ENCODE measurements at regions not wholly inside any gene's neighbourhood (a gene's known extent, or its start where the extent isn't known, plus 50 kb on each side); places are given as distances from the start of the nearest gene placed in this dataset.

DNA sequence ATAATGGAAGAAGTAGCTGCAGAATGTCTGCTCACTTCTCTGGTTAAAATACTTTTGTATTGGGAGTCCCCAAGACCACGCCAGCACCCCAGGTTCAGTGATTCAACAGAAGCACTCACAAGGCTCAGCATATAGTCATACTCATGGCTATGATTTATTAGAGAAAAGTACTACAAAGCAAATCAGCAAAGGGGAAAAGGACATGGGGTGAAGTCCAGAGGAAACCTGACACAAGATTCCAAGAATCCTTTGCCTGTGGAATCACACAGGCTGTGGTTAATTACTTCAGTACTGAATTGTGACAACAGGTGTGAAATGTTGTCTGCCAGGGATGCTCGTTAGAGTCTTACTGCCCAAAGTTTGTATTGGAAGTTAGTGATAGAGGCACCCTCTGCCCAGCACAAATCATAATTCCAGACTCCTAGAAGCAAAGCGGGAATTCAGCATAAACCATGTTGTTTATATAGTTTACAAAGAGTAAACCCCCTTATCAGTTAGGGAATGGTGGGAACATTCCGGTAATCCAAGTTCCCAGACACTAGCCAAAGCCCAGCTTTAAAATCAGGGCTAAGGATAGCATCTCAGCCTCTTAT, 79.4 kb downstream of the HYCC1 start:
- ATAC-seq (peak; percentile 22), DNase-seq (ENCODE audit: low spot score) (no peak)
- ChIA-PET POLR2A (interaction anchor here (0.5 kb wide), 1 partner anchor 86 kb away, joined by 5 read pairs; no protein-coding TSS in a partner anchor), CTCF (interaction anchor here (1.6 kb wide), 1 partner anchor 74 kb away, joined by 5 read pairs; no protein-coding TSS in a partner anchor)
- H3K27ac Mint-ChIP-seq = peak overlapping the region; percentile 87
- H3K36me3 Mint-ChIP-seq = peaks cover 7% of the 10 kb centered on the region
- peaks cover 8% of the 10 kb centered on the region for H3K9me3 Mint-ChIP-seq
- H3K4me1 Mint-ChIP-seq = peaks cover 29% of the 10 kb centered on the region
- H3K4me3 Mint-ChIP-seq = no peak overlapping the region
- H3K27me3 Mint-ChIP-seq (ENCODE audit: low read depth) = no peaks in the 10 kb centered on the region
- TF ChIP-seq ZBTB21 (CRISPR knock-in tag; IDR thresholded peaks at IDR 0.05; ENCODE audit: borderline replicate concordance) = no peak
- no peak for TF ChIP-seq OVOL2 (CRISPR knock-in tag; IDR thresholded peaks at IDR 0.05; ENCODE audit: borderline replicate concordance)
- no peak for TF ChIP-seq GABPB1 (CRISPR knock-in tag; IDR thresholded peaks at IDR 0.05)
- no peak for TF ChIP-seq ZNF219 (CRISPR knock-in tag; IDR thresholded peaks at IDR 0.05; ENCODE audit: borderline replicate concordance)
- TF ChIP-seq, protein P1, sequence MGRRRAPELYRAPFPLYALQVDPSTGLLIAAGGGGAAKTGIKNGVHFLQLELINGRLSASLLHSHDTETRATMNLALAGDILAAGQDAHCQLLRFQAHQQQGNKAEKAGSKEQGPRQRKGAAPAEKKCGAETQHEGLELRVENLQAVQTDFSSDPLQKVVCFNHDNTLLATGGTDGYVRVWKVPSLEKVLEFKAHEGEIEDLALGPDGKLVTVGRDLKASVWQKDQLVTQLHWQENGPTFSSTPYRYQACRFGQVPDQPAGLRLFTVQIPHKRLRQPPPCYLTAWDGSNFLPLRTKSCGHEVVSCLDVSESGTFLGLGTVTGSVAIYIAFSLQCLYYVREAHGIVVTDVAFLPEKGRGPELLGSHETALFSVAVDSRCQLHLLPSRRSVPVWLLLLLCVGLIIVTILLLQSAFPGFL (CRISPR knock-in tag; IDR thresholded peaks at IDR 0.05; ENCODE audit: borderline replicate concordance) = no peak
- no peak for TF ChIP-seq ZNF263 (CRISPR knock-in tag; IDR thresholded peaks at IDR 0.05; ENCODE audit: low read depth)
- TF ChIP-seq NR1H2 (CRISPR knock-in tag; IDR thresholded peaks at IDR 0.05) = no peak
- TF ChIP-seq, protein P2, sequence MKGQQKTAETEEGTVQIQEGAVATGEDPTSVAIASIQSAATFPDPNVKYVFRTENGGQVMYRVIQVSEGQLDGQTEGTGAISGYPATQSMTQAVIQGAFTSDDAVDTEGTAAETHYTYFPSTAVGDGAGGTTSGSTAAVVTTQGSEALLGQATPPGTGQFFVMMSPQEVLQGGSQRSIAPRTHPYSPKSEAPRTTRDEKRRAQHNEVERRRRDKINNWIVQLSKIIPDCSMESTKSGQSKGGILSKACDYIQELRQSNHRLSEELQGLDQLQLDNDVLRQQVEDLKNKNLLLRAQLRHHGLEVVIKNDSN (CRISPR knock-in tag; IDR thresholded peaks at IDR 0.05) = no peak

DNA sequence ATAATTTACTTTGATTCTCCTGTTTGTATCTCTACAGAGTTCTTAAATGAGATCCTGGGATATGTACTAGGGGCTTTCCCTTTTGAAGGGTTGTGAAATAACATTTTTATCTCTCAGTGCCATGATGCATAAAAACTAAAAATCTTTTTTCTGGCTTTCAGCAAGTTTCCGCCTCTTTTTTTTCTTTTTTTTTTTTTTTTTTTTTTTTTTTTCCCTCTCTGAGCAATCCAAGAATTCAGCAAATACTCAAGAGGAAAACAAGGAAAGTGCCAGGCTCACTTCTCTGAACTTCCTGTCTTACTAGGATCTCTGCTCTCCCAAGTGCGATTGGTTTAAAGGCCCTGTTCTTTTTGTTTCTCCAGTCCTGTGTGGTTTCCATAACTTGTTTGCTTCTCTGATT, 79.9 kb downstream of the HYCC1 start:
- peak overlapping the region; percentile 87 for H3K27ac Mint-ChIP-seq
- H3K36me3 Mint-ChIP-seq = peaks cover 7% of the 10 kb centered on the region
- no peak for DNase-seq (ENCODE audit: low spot score)
- peaks cover 29% of the 10 kb centered on the region for H3K4me1 Mint-ChIP-seq
- peaks cover 12% of the 10 kb centered on the region for H3K9me3 Mint-ChIP-seq
- no peak overlapping the region for H3K4me3 Mint-ChIP-seq
- ChIA-PET CTCF (interaction anchor here (1.6 kb wide), 1 partner anchor 74 kb away, joined by 5 read pairs; no protein-coding TSS in a partner anchor), POLR2A (no interaction called here)
- ATAC-seq = peak; percentile 36
- TF ChIP-seq, protein P3, sequence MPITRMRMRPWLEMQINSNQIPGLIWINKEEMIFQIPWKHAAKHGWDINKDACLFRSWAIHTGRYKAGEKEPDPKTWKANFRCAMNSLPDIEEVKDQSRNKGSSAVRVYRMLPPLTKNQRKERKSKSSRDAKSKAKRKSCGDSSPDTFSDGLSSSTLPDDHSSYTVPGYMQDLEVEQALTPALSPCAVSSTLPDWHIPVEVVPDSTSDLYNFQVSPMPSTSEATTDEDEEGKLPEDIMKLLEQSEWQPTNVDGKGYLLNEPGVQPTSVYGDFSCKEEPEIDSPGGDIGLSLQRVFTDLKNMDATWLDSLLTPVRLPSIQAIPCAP (CRISPR knock-in tag; IDR thresholded peaks at IDR 0.05) = no peak
- TF ChIP-seq, protein P4, sequence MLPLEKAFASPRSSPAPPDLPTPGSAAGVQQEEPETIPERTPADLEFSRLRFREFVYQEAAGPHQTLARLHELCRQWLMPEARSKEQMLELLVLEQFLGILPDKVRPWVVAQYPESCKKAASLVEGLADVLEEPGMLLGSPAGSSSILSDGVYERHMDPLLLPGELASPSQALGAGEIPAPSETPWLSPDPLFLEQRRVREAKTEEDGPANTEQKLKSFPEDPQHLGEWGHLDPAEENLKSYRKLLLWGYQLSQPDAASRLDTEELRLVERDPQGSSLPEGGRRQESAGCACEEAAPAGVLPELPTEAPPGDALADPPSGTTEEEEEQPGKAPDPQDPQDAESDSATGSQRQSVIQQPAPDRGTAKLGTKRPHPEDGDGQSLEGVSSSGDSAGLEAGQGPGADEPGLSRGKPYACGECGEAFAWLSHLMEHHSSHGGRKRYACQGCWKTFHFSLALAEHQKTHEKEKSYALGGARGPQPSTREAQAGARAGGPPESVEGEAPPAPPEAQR (CRISPR knock-in tag; IDR thresholded peaks at IDR 0.05) = no peak
- TF ChIP-seq, protein P5, sequence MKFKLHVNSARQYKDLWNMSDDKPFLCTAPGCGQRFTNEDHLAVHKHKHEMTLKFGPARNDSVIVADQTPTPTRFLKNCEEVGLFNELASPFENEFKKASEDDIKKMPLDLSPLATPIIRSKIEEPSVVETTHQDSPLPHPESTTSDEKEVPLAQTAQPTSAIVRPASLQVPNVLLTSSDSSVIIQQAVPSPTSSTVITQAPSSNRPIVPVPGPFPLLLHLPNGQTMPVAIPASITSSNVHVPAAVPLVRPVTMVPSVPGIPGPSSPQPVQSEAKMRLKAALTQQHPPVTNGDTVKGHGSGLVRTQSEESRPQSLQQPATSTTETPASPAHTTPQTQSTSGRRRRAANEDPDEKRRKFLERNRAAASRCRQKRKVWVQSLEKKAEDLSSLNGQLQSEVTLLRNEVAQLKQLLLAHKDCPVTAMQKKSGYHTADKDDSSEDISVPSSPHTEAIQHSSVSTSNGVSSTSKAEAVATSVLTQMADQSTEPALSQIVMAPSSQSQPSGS (CRISPR knock-in tag; IDR thresholded peaks at IDR 0.05; ENCODE audit: borderline replicate concordance, low read depth) = no peak
- TF ChIP-seq JAZF1 (CRISPR knock-in tag; IDR thresholded peaks at IDR 0.05) (no peak), NFATC4 (CRISPR knock-in tag; IDR thresholded peaks at IDR 0.05) (no peak), ZNF219 (CRISPR knock-in tag; IDR thresholded peaks at IDR 0.05; ENCODE audit: borderline replicate concordance) (no peak), ATF1 (CRISPR knock-in tag; IDR thresholded peaks at IDR 0.05) (no peak), SOX15 (CRISPR knock-in tag; IDR thresholded peaks at IDR 0.05) (no peak), CREM (CRISPR knock-in tag; IDR thresholded peaks at IDR 0.05) (no peak), TEAD1 (CRISPR knock-in tag; IDR thresholded peaks at IDR 0.05) (no peak), GTF2I (CRISPR knock-in tag; conservative IDR thresholded peaks at IDR 0.05) (no peak), NFE2L1 (CRISPR knock-in tag; IDR thresholded peaks at IDR 0.05) (no peak), NR2C2 (CRISPR knock-in tag; IDR thresholded peaks at IDR 0.05) (no peak), ZNF671 (CRISPR knock-in tag; IDR thresholded peaks at IDR 0.05) (no peak), HMGA2 (CRISPR knock-in tag; IDR thresholded peaks at IDR 0.05) (no peak), SP1 (CRISPR knock-in tag; conservative IDR thresholded peaks at IDR 0.05) (no peak)
- TF ChIP-seq, protein P6, sequence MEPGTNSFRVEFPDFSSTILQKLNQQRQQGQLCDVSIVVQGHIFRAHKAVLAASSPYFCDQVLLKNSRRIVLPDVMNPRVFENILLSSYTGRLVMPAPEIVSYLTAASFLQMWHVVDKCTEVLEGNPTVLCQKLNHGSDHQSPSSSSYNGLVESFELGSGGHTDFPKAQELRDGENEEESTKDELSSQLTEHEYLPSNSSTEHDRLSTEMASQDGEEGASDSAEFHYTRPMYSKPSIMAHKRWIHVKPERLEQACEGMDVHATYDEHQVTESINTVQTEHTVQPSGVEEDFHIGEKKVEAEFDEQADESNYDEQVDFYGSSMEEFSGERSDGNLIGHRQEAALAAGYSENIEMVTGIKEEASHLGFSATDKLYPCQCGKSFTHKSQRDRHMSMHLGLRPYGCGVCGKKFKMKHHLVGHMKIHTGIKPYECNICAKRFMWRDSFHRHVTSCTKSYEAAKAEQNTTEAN (CRISPR knock-in tag; IDR thresholded peaks at IDR 0.05) = no peak
- TF ChIP-seq, protein P7, sequence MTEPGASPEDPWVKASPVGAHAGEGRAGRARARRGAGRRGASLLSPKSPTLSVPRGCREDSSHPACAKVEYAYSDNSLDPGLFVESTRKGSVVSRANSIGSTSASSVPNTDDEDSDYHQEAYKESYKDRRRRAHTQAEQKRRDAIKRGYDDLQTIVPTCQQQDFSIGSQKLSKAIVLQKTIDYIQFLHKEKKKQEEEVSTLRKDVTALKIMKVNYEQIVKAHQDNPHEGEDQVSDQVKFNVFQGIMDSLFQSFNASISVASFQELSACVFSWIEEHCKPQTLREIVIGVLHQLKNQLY (CRISPR knock-in tag; IDR thresholded peaks at IDR 0.05) = no peak
- TF ChIP-seq, protein P8, sequence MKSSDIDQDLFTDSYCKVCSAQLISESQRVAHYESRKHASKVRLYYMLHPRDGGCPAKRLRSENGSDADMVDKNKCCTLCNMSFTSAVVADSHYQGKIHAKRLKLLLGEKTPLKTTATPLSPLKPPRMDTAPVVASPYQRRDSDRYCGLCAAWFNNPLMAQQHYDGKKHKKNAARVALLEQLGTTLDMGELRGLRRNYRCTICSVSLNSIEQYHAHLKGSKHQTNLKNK (CRISPR knock-in tag; IDR thresholded peaks at IDR 0.05) = no peak
- TF ChIP-seq, protein P9, sequence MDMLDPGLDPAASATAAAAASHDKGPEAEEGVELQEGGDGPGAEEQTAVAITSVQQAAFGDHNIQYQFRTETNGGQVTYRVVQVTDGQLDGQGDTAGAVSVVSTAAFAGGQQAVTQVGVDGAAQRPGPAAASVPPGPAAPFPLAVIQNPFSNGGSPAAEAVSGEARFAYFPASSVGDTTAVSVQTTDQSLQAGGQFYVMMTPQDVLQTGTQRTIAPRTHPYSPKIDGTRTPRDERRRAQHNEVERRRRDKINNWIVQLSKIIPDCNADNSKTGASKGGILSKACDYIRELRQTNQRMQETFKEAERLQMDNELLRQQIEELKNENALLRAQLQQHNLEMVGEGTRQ (CRISPR knock-in tag; IDR thresholded peaks at IDR 0.05) = no peak
- no peaks in the 10 kb centered on the region for H3K27me3 Mint-ChIP-seq (ENCODE audit: low read depth)
